Nephron (organoid): ENCODE measurements at regions not wholly inside any gene's neighbourhood (a gene's known extent, or its start where the extent isn't known, plus 50 kb on each side); places are given as distances from the start of the nearest gene placed in this dataset.

Source experiments
- H3K27ac Mint-ChIP-seq, 3 experiments: 2 replicates each; pipeline ENCODE4 v1.8.0; 2020; ENCODE audit warnings: mixed read lengths in 3 of 3, mild to moderate bottlenecking in 2 of 3, moderate library complexity in 1 of 3
- H3K27me3 Mint-ChIP-seq: 2 replicates; pipeline ENCODE4 v1.8.0; 2021; ENCODE audit warnings: low read depth, mild to moderate bottlenecking, moderate library complexity, mixed read lengths
- H3K36me3 Mint-ChIP-seq: 2 replicates; pipeline ENCODE4 v1.8.0; 2020; ENCODE audit warnings: low read depth, mixed read lengths
- H3K4me1 Mint-ChIP-seq: 2 replicates; pipeline ENCODE4 v1.8.0; 2020; ENCODE audit warnings: mixed read lengths
- H3K4me3 Mint-ChIP-seq, 3 experiments: 2 replicates each; pipeline ENCODE4 v1.8.0; 2020; ENCODE audit warnings: mild to moderate bottlenecking in 3 of 3, mixed read lengths in 3 of 3, moderate library complexity in 2 of 3
- H3K9me3 Mint-ChIP-seq: 2 replicates; pipeline ENCODE4 v1.8.0; 2020; ENCODE audit warnings: mixed read lengths
- CTCF ChIP-seq, 3 experiments: fragments of 200-600 bp; sonication (generic); IDR thresholded peaks; one replicate each; pipeline ENCODE4 v1.5.0; 2021; ENCODE audit warnings: antibody characterized with exemption in 3 of 3; ENCODE audit not compliant: unreplicated experiment in 3 of 3

GRCh38 chr5:21613971-21614488 lies 1239.1 kb downstream of the CDH12 start:
- peaks cover 5% of the 10 kb centered on the region for H3K9me3 Mint-ChIP-seq
- no peak for TF ChIP-seq CTCF (IDR thresholded peaks at IDR 0.05; ENCODE audit: unreplicated experiment in 3 of 3)
- no peaks in the 10 kb centered on the region for H3K36me3 Mint-ChIP-seq
- H3K4me1 Mint-ChIP-seq = no peaks in the 10 kb centered on the region
- no peak overlapping the region for H3K4me3 Mint-ChIP-seq
- H3K27me3 Mint-ChIP-seq = no peaks in the 10 kb centered on the region
- no peak overlapping the region for H3K27ac Mint-ChIP-seq

DNA sequence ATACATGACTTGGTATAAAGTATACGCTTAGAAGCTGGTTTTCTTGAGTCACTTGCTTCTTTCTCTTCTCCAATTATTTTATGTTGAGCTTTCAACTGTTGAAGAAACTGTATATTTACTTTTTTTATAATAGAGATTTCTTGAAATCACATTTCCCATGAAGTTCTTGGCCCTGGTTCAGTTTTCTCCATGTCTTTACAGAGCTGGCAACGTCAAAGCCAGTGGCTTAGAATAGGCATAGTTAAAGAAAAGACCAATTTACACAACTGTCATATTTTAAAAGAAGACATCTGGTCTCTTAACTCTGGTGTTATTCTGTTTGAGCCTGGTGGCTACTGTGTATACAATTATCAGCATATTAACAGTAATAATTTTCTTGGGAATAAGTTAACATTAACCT lies 1249.3 kb downstream of the CDH12 start:
- no peak for TF ChIP-seq CTCF (IDR thresholded peaks at IDR 0.05; ENCODE audit: unreplicated experiment in 3 of 3)
- Mint-ChIP-seq H3K9me3 (no peaks in the 10 kb centered on the region), H3K36me3 (no peaks in the 10 kb centered on the region), H3K4me1 (no peaks in the 10 kb centered on the region), H3K27me3 (no peaks in the 10 kb centered on the region), H3K4me3 (no peak overlapping the region), H3K27ac (no peak overlapping the region)

GRCh38 chr5:21594566-21594965 lies 1258.6 kb downstream of the CDH12 start:
- Mint-ChIP-seq H3K36me3 (no peaks in the 10 kb centered on the region), H3K9me3 (peaks cover 4% of the 10 kb centered on the region), H3K27me3 (no peaks in the 10 kb centered on the region), H3K4me3 (no peak overlapping the region), H3K27ac (no peak overlapping the region), H3K4me1 (no peaks in the 10 kb centered on the region)
- TF ChIP-seq CTCF (IDR thresholded peaks at IDR 0.05; ENCODE audit: unreplicated experiment in 3 of 3) = no peak

GRCh38 chr5:21593261-21593660 lies 1259.9 kb downstream of the CDH12 start:
- Mint-ChIP-seq H3K9me3 (peaks cover 4% of the 10 kb centered on the region), H3K4me1 (no peaks in the 10 kb centered on the region), H3K27me3 (no peaks in the 10 kb centered on the region), H3K27ac (no peak overlapping the region), H3K36me3 (no peaks in the 10 kb centered on the region), H3K4me3 (no peak overlapping the region)
- no peak for TF ChIP-seq CTCF (IDR thresholded peaks at IDR 0.05; ENCODE audit: unreplicated experiment in 3 of 3)

- TF ChIP-seq CTCF (IDR thresholded peaks at IDR 0.05; ENCODE audit: unreplicated experiment in 3 of 3) = no peak
- Mint-ChIP-seq H3K9me3 (peaks cover 12% of the 10 kb centered on the region), H3K4me1 (no peaks in the 10 kb centered on the region), H3K27ac (no peak overlapping the region), H3K27me3 (no peaks in the 10 kb centered on the region), H3K4me3 (no peak overlapping the region), H3K36me3 (peaks cover 13% of the 10 kb centered on the region)
Observed at GRCh38 chr5:21581508-21581907, 1271.6 kb downstream of the CDH12 start.

- H3K9me3 Mint-ChIP-seq = peaks cover 6% of the 10 kb centered on the region
- H3K4me1 Mint-ChIP-seq = peaks cover 6% of the 10 kb centered on the region
- H3K27ac Mint-ChIP-seq = no peak overlapping the region
- no peak for TF ChIP-seq CTCF (IDR thresholded peaks at IDR 0.05; ENCODE audit: unreplicated experiment in 3 of 3)
- peaks cover 7% of the 10 kb centered on the region for H3K36me3 Mint-ChIP-seq
- no peak overlapping the region for H3K4me3 Mint-ChIP-seq
- H3K27me3 Mint-ChIP-seq = no peaks in the 10 kb centered on the region
Observed at GRCh38 chr5:21574961-21575360, 1278.2 kb downstream of the CDH12 start.
